Common myeloid progenitor, CD34-positive (primary cell): ENCODE measurements at regions not wholly inside any gene's neighbourhood (a gene's known extent, or its start where the extent isn't known, plus 50 kb on each side); places are given as distances from the start of the nearest gene placed in this dataset.
"Not testable (repeated sequence)": the region's sequence is repeated elsewhere in the genome, so short reads cannot be mapped to it uniquely, and the experiment has no call there.

Source experiments
- CTCF ChIA-PET: fragments of 350-600 bp; sonication (Branson Sonifier 250); formaldehyde crosslinking; loops from one replicate; lab custom pipeline; 2021; ENCODE audit warnings: antibody characterized with exemption; lab: Charles Lee
- POLR2A ChIA-PET: fragments of 350-600 bp; sonication (Branson Sonifier 250); formaldehyde crosslinking; loops from one replicate; lab custom pipeline; 2021; ENCODE audit warnings: antibody characterized with exemption; lab: Charles Lee
- DNase-seq, 3 donors: peaks; one replicate each; pipeline versions ENCODE4 v3.0.0 to v3.0.0-alpha.2; 2013
- H3K27ac ChIP-seq, 2 experiments: 1 replicate in 1 of 2; 2 replicates in 1 of 2; pipeline ENCODE4 v1.7.0; 2013; ENCODE audit warnings: inconsistent platforms in 2 of 2, low read length in 2 of 2, mild to moderate bottlenecking in 2 of 2, low read depth in 1 of 2, moderate library complexity in 1 of 2; ENCODE audit not compliant: severe bottlenecking in 2 of 2, insufficient read depth in 1 of 2, poor library complexity in 1 of 2
- H3K27me3 ChIP-seq, 5 experiments: replicated peaks in 2 of 5; 1 replicate in 3 of 5; 2 replicates in 2 of 5; pipeline versions ENCODE4 v1.6.1 to v1.7.0; 2013; ENCODE audit warnings: low read length in 4 of 5, mild to moderate bottlenecking in 2 of 5, moderate library complexity in 2 of 5, inconsistent platforms in 1 of 5; ENCODE audit not compliant: insufficient read depth in 5 of 5, control insufficient read depth in 4 of 5
- H3K36me3 ChIP-seq, 4 experiments: 1 replicate in 2 of 4; 2 replicates in 2 of 4; pipeline versions ENCODE4 v1.6.1 to v1.7.0; 2013; ENCODE audit warnings: low read length in 3 of 4, control low read depth in 1 of 4, mild to moderate bottlenecking in 1 of 4; ENCODE audit not compliant: control insufficient read depth in 4 of 4, insufficient read depth in 4 of 4
- H3K4me1 ChIP-seq, 4 experiments: 1 replicate in 3 of 4; 2 replicates in 1 of 4; pipeline versions ENCODE4 v1.6.1 to v1.7.1; 2013; ENCODE audit warnings: low read length in 3 of 4, mild to moderate bottlenecking in 3 of 4, control low read depth in 1 of 4, inconsistent platforms in 1 of 4, moderate library complexity in 1 of 4; ENCODE audit not compliant: control insufficient read depth in 4 of 4, insufficient read depth in 4 of 4; ENCODE audit errors: control extremely low read depth in 1 of 4
- H3K4me3 ChIP-seq, 7 experiments: 1 replicate in 4 of 7; 2 replicates in 3 of 7; pipeline versions ENCODE4 v1.5.1 to v1.7.0; 2013; ENCODE audit warnings: mild to moderate bottlenecking in 7 of 7, low read length in 6 of 7, moderate library complexity in 6 of 7, inconsistent platforms in 2 of 7, low read depth in 2 of 7, control low read depth in 1 of 7; ENCODE audit not compliant: insufficient read depth in 4 of 7, control insufficient read depth in 1 of 7; ENCODE audit errors: extremely low read depth in 1 of 7
- H3K9me3 ChIP-seq, 5 experiments: 1 replicate in 4 of 5; 2 replicates in 1 of 5; pipeline versions ENCODE4 v1.6.1 to v1.7.1; 2013; ENCODE audit warnings: low read length in 4 of 5, mild to moderate bottlenecking in 2 of 5, inconsistent platforms in 1 of 5, low read depth in 1 of 5, moderate library complexity in 1 of 5; ENCODE audit not compliant: control insufficient read depth in 4 of 5, insufficient read depth in 2 of 5; ENCODE audit errors: control extremely low read depth in 1 of 5
- WGBS: methylation state at CpG from one replicate; pipeline ENCODE4 v1.1.5; 2013; ENCODE audit not compliant: insufficient coverage; 5-methylcytosine and 5-hydroxymethylcytosine counted together

DNA sequence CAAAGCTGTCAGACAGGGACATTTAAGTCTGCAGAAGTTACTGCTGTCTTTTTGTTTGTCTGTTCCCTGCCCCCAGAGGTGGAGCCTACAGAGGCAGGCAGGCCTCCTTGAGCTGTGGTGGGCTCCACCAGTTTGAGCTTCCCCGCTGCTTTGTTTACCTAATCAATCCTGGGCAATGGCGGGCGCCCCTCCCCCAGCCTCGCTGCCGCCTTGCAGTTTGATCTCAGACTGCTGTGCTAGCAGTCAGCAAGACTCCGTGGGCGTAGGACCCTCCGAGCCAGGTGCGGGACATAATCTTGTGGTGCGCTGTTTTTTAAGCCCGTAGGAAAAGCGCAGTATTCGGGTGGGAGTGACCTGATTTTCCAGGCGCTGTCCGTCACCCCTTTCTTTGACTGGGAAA is 466.8 kb downstream of the BCKDHB start:
- H3K9me3 ChIP-seq, H3K27ac ChIP-seq, H3K36me3 ChIP-seq, H3K4me3 ChIP-seq, CTCF ChIA-PET, H3K4me1 ChIP-seq, POLR2A ChIA-PET, H3K27me3 ChIP-seq, DNase-seq: not testable (repeated sequence)
- 82% methylated on average over 8 of the region's 15 CpGs for WGBS

DNA sequence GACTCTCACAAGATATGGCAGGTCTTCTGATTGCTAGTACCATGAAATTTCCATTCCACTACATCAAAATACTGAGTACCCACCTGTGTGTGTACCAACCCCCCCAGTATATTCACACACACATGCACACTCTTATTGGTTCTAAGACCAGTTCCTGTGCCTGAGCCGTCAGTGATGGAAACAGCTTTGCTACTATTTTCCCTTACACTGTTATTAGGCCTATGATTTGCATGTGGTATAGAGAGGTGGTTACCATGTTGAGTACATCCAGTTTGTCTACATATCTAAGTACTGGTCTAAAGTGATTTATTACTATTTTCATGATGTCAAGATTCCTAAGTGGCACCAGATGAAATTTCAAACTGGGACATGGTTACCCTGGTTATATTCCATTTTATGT is 459.9 kb downstream of the BCKDHB start:
- Histone ChIP-seq H3K36me3 (no peaks in the 10 kb centered on the region), H3K27me3 (peaks cover 0 to 2% (median 0%) of the 10 kb centered on the region in 5 experiments), H3K4me1 (no peaks in the 10 kb centered on the region), H3K4me3 (no peak overlapping the region), H3K9me3 (no peaks in the 10 kb centered on the region), H3K27ac (no peak overlapping the region)
- no CpG with 5 or more reads among the region's 1 CpG for WGBS
- POLR2A ChIA-PET: no interaction called here
- DNase-seq: no peak
- CTCF ChIA-PET: no interaction called here

DNA sequence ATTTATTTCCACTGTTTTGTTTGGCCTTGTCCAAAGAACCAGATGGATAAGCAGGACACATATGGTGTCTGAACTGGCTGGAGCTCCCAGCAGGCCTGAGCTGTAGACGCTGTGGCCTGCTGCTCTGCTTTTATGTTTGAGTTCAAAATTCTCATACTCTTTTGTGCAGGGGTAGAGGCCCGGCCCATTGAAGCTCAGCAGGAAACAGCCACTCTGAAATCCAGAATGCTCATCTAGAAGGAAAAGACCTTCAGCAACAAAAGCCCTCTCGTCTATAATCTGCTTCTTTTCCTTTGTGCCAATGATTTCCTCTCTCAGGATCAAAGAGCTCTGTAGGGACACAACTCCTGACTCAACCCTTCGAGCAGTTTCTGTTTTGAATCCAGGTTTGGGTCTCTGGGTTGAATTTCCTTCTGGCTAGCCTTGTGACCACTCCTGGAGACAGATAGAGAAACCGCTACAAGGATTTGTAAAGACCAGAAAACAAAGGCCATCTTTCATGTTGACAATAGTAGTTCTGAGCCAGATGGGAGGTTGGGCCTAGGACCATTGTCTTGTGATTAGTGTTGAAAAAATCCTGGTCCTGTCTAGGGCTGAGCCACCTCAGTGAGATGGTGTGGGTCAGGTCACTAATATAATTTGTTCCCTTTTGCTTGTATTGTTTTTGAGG is 446.7 kb downstream of the BCKDHB start:
- ChIA-PET POLR2A (no interaction called here), CTCF (no interaction called here)
- WGBS: 90% methylated on average over 4 of the region's 5 CpGs
- DNase-seq: no peak
- no peak overlapping the region for H3K4me3 ChIP-seq
- H3K36me3 ChIP-seq: no peaks in the 10 kb centered on the region
- peaks cover 0 to 4% (median 0%) of the 10 kb centered on the region in 5 experiments for H3K9me3 ChIP-seq
- no peak overlapping the region for H3K27ac ChIP-seq
- H3K4me1 ChIP-seq: no peaks in the 10 kb centered on the region
- H3K27me3 ChIP-seq: no peaks in the 10 kb centered on the region

DNA sequence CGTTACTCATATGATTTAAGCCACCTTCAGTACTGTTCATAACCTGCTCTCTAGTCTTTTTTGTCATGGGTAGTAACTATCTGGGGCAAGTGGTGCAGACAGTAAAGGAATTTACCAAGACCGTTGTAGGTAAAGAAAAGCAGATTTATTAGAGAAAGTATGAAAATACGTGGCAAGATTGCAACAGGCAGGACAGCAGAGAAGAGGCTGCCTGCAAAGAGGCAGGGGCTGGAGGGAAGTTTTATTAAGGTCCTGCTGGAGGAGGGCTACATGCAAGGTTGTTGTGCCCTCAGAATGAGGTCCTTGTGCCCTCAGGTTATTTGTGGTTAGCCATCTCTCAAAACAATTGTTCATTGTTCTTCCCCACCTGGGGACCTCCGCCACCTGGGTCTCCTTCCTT is 444.3 kb downstream of the BCKDHB start:
- ChIA-PET CTCF (no interaction called here), POLR2A (no interaction called here)
- DNase-seq: no peak
- no peaks in the 10 kb centered on the region for H3K4me1 ChIP-seq
- no peaks in the 10 kb centered on the region for H3K27me3 ChIP-seq
- no peaks in the 10 kb centered on the region for H3K9me3 ChIP-seq
- H3K27ac ChIP-seq: no peak overlapping the region
- no peaks in the 10 kb centered on the region for H3K36me3 ChIP-seq
- no peak overlapping the region for H3K4me3 ChIP-seq
- 91% methylated on average over 2 of the region's 4 CpGs for WGBS

DNA sequence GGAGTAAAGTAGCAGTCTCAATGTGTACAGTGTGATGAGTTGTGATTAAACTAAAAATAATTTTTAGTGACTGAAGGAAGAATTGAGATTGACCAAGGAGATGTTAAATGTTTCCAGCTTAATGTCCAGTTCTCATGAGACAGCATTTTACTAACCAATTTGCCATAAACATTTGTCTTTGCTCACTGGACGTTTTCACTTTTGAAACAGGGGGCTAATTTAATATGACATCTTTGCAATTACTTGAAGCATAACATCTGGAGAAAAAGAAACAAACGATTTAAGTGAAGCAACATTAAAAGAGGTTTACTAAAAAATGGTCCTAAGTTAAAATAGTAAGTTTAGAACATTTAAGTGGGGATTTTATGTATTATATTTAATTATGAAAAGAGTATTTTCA is 443.8 kb downstream of the BCKDHB start:
- no CpG with 5 or more reads among the region's 2 CpGs for WGBS
- H3K4me1 ChIP-seq: no peaks in the 10 kb centered on the region
- H3K27ac ChIP-seq: no peak overlapping the region
- ChIA-PET POLR2A (no interaction called here), CTCF (no interaction called here)
- H3K27me3 ChIP-seq: no peaks in the 10 kb centered on the region
- H3K4me3 ChIP-seq: no peak overlapping the region
- no peak for DNase-seq
- H3K9me3 ChIP-seq: no peaks in the 10 kb centered on the region
- no peaks in the 10 kb centered on the region for H3K36me3 ChIP-seq

DNA sequence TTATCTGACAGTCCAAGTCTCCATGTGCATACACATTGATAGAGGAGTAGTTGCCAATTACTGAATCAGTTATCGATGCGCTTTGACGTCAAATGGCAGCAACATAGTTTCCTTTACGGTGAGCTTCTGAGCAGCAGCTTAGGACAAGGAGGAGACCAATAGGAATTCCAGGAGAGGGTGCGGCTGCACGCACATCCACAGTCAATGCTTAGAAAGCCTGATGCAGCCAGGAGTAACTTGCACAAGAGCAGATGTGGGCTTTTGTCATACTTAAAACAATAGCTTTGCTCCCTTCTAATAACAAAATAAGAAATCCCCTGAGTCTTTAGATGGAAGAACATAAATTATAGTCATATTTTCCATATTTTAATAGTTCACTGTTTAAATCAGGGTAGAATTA is 442.1 kb downstream of the BCKDHB start:
- DNase-seq: no peak
- H3K27ac ChIP-seq: no peak overlapping the region
- CTCF ChIA-PET: no interaction called here

DNA sequence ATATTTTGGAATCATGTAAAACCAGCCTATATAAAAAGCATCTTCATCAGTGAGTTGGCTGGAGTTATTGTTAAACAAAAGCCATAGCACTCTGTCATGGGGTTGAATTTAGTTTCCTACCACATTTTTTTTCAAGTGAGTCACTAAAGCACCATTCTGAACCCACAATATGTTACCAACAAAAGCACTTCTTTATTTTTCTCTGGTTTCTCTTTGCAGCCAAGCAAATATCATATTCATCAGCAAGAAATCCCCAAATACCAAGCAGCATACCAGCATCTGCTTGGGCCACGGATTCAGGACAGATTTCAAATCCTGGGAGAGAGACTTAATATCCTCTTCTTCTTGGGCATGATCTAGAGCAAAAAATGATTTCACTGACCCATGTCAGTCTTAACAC is 441.4 kb downstream of the BCKDHB start:
- Histone ChIP-seq H3K4me3 (no peak overlapping the region), H3K4me1 (no peaks in the 10 kb centered on the region)
- no peak for DNase-seq

More for the DNA sequence above, 442.1 kb downstream of the BCKDHB start:
- Histone ChIP-seq H3K4me1 (no peaks in the 10 kb centered on the region), H3K27me3 (no peaks in the 10 kb centered on the region), H3K9me3 (no peaks in the 10 kb centered on the region), H3K4me3 (no peak overlapping the region), H3K36me3 (no peaks in the 10 kb centered on the region)
- 98% methylated on average over 4 of the region's 6 CpGs for WGBS
- POLR2A ChIA-PET: no interaction called here

More for the DNA sequence above, 441.4 kb downstream of the BCKDHB start:
- Histone ChIP-seq H3K36me3 (no peaks in the 10 kb centered on the region), H3K27me3 (no peaks in the 10 kb centered on the region), H3K9me3 (no peaks in the 10 kb centered on the region), H3K27ac (no peak overlapping the region)
- POLR2A ChIA-PET: no interaction called here
- CTCF ChIA-PET: no interaction called here
- 100% methylated on average over 1 of the region's 1 CpG for WGBS
